HepG2 (cell line): ENCODE measurements at regions not wholly inside any gene's neighbourhood (a gene's known extent, or its start where the extent isn't known, plus 50 kb on each side); places are given as distances from the start of the nearest gene placed in this dataset.

Experiments used
- ATAC-seq: fragments of 200-7000 bp; cut with Tn5 transposase; 3 replicates; pipeline ENCODE4 v1.9.1; 2020; ENCODE audit warnings: mild to moderate bottlenecking, moderate library complexity
- BruUV-seq: library from RNA; stranded (reverse); fragments of 400-500 nt; replicated peaks from 2 replicates; lab custom pipeline; 2021; lab: Mats Ljungman, UMichigan
- CTCF ChIA-PET: fragments of 300-600 bp; formaldehyde crosslinking; extraction: SDS; loops from one replicate; lab custom pipeline; 2021; ENCODE audit warnings: low total read pairs, inconsistent platforms, low intra/inter-chr PET ratio; lab: Yijun Ruan, JAX
- POLR2A ChIA-PET: fragments of 350-600 bp; sonication (Branson Sonifier 250); formaldehyde crosslinking; loops from one replicate; lab custom pipeline; 2020; ENCODE audit warnings: antibody characterized with exemption, inconsistent platforms; lab: Yijun Ruan, JAX
- DNase-seq: peaks from one replicate; pipeline ENCODE4 v3.0.0-alpha.2; 2015; ENCODE audit warnings: low spot score
- FAIRE-seq: peaks from 3 replicates; lab custom pipeline; 2011; peaks lifted over from hg19 to GRCh38; lab: Jason Lieb, UNC
- H2AFZ ChIP-seq: one replicate; pipeline ENCODE4 v1.6.1; 2011; ENCODE audit warnings: low read length, inconsistent platforms
- H3K27ac ChIP-seq: fragments of 300-600 bp; 3 replicates; pipeline ENCODE4 v1.8.0; 2011; ENCODE audit warnings: mixed run types, mild to moderate bottlenecking, mixed read lengths, low read length, inconsistent platforms; ENCODE audit not compliant: insufficient read depth; ENCODE audit errors: extremely low read length
- H3K27me3 ChIP-seq, 2 experiments: fragments of 200-600 bp in 1 of 2; 2 replicates in 1 of 2; 3 replicates in 1 of 2; pipeline versions ENCODE4 v1.6.0 to v1.8.0; 2011; ENCODE audit warnings: low read length in 2 of 2, mild to moderate bottlenecking in 2 of 2, moderate library complexity in 2 of 2, inconsistent platforms in 1 of 2; ENCODE audit not compliant: insufficient read depth in 2 of 2, control insufficient read depth in 1 of 2
- H3K36me3 ChIP-seq, 2 experiments: fragments of 200-600 bp in 1 of 2; replicated peaks in 1 of 2; 2 replicates in 1 of 2; 3 replicates in 1 of 2; pipeline versions ENCODE4 v1.5.1 to v1.8.0; 2011; ENCODE audit warnings: low read length in 2 of 2, inconsistent platforms in 1 of 2; ENCODE audit not compliant: insufficient read depth in 2 of 2, control insufficient read depth in 1 of 2
- H3K4me1 ChIP-seq: 2 replicates; pipeline ENCODE4 v1.5.1; 2012; ENCODE audit warnings: low read length, inconsistent platforms; ENCODE audit not compliant: insufficient read depth
- H3K4me2 ChIP-seq: 2 replicates; pipeline ENCODE4 v1.6.0; 2011; ENCODE audit warnings: low read depth, low read length, inconsistent platforms
- H3K4me3 ChIP-seq, 3 experiments: fragments of 200-600 bp in 1 of 3; sonication (generic), shearing (Covaris generic) in 1 of 3; replicated peaks in 1 of 3; 2 replicates each; pipeline ENCODE4 v1.5.1; 2011 to 2016; ENCODE audit warnings: low read length in 3 of 3, inconsistent platforms in 2 of 3, low read depth in 2 of 3, mild to moderate bottlenecking in 2 of 3, control low read depth in 1 of 3, mixed read lengths in 1 of 3; ENCODE audit not compliant: insufficient read depth in 1 of 3
- H3K79me2 ChIP-seq: one replicate; pipeline ENCODE4 v1.6.1; 2011; ENCODE audit warnings: low read length, inconsistent platforms; ENCODE audit not compliant: insufficient read depth
- H3K9ac ChIP-seq: 2 replicates; pipeline ENCODE4 v1.6.0; 2011; ENCODE audit warnings: mild to moderate bottlenecking, low read depth, low read length, inconsistent platforms; ENCODE audit not compliant: insufficient read depth
- H3K9me3 ChIP-seq: 2 replicates; pipeline ENCODE4 v1.5.1; 2012; ENCODE audit warnings: mild to moderate bottlenecking, low read length
- H4K20me1 ChIP-seq: 2 replicates; pipeline ENCODE4 v1.6.0; 2011; ENCODE audit warnings: inconsistent platforms, mild to moderate bottlenecking, low read length, moderate library complexity; ENCODE audit not compliant: insufficient read depth
- HMGA1 ChIP-seq: sonication (generic); formaldehyde crosslinking; conservative IDR thresholded peaks from 2 replicates; pipeline ENCODE4 v1.4.0; 2020; ENCODE audit warnings: missing genetic modification reagents
- MIER2 ChIP-seq: IDR thresholded peaks from 2 replicates; pipeline ENCODE4 v1.6.1; 2016; ENCODE audit warnings: missing biosample characterization, missing genetic modification reagents
- NFIB ChIP-seq: sonication (generic); formaldehyde crosslinking; IDR thresholded peaks from 2 replicates; pipeline ENCODE4 v1.9.0; 2021; ENCODE audit warnings: missing genetic modification reagents, mild to moderate bottlenecking, borderline replicate concordance
- NR1H2 ChIP-seq: sonication (generic); formaldehyde crosslinking; IDR thresholded peaks from 2 replicates; pipeline ENCODE4 v1.8.1; 2022; ENCODE audit warnings: low read depth, missing genetic modification reagents, borderline replicate concordance
- POLR2AphosphoS5 ChIP-seq: IDR thresholded peaks from 2 replicates; pipeline ENCODE4 v1.6.1; 2012; ENCODE audit warnings: low read depth, low read length
- SNRNP70 ChIP-seq: fragments of 200-400 bp; formaldehyde crosslinking; IDR thresholded peaks from 2 replicates; pipeline ENCODE4 v1.6.1; 2017; ENCODE audit warnings: mild to moderate bottlenecking, low read depth, low read length, moderate library complexity
- XRCC5 ChIP-seq: fragments of 200-400 bp; formaldehyde crosslinking; optimal IDR thresholded peaks from 2 replicates; pipeline ENCODE3; 2017; ENCODE audit warnings: mild to moderate bottlenecking, low read length
- ZNF605 ChIP-seq: sonication (generic); formaldehyde crosslinking; IDR thresholded peaks from 2 replicates; pipeline ENCODE4 v1.8.0; 2022; ENCODE audit warnings: mild to moderate bottlenecking, missing genetic modification reagents
- ZNF709 ChIP-seq: sonication (generic); formaldehyde crosslinking; IDR thresholded peaks from 2 replicates; pipeline ENCODE4 v1.5.0; 2020; ENCODE audit warnings: mild to moderate bottlenecking, missing genetic modification reagents
- ZSCAN21 ChIP-seq: sonication (generic); formaldehyde crosslinking; IDR thresholded peaks from 2 replicates; pipeline ENCODE4 v1.8.0; 2022; ENCODE audit warnings: mild to moderate bottlenecking, missing genetic modification reagents, moderate library complexity, borderline replicate concordance
- WGBS: methylation state at CpG from one replicate; pipeline ENCODE4 v1.1.6; 2017; ENCODE audit warnings: low lambda C conversion rate; 5-methylcytosine and 5-hydroxymethylcytosine counted together
- in situ Hi-C: cut with HindIII; loops from 2 replicates; pipeline ENCODE4 v1.10.0; 2017; ENCODE audit warnings: low pct_unique_long_range_greater_than_20kb; ENCODE audit not compliant: extremely low pct_ligation_motif_present
- intact Hi-C: fragments of 100-400 bp; cut with micrococcal nuclease; formaldehyde crosslinking; loops from one replicate; pipeline ENCODE4 v1.10.0; 2022; ENCODE audit not compliant: unreplicated experiment
- TF ChIP-seq, protein P1 (sequence below): sonication (generic); formaldehyde crosslinking; IDR thresholded peaks from 2 replicates; pipeline ENCODE4 v1.4.0; 2020; ENCODE audit warnings: missing genetic modification reagents
- TF ChIP-seq, protein P2 (sequence below): sonication (generic); formaldehyde crosslinking; IDR thresholded peaks from 2 replicates; pipeline ENCODE4 v1.4.0; 2020; ENCODE audit warnings: missing genetic modification reagents, borderline replicate concordance
- TF ChIP-seq, protein P3 (sequence below): sonication (generic); formaldehyde crosslinking; IDR thresholded peaks from 2 replicates; pipeline ENCODE4 v1.8.0; 2022; ENCODE audit warnings: missing genetic modification reagents, mild to moderate bottlenecking, moderate library complexity, borderline replicate concordance
- TF ChIP-seq, protein P4 (sequence below): IDR thresholded peaks from 2 replicates; pipeline ENCODE4 v1.6.1; 2018; ENCODE audit warnings: missing genetic modification reagents
- TF ChIP-seq, protein P5 (sequence below): sonication (generic); formaldehyde crosslinking; IDR thresholded peaks from 2 replicates; pipeline ENCODE4 v1.4.0; 2020; ENCODE audit warnings: mild to moderate bottlenecking, missing genetic modification reagents

DNA sequence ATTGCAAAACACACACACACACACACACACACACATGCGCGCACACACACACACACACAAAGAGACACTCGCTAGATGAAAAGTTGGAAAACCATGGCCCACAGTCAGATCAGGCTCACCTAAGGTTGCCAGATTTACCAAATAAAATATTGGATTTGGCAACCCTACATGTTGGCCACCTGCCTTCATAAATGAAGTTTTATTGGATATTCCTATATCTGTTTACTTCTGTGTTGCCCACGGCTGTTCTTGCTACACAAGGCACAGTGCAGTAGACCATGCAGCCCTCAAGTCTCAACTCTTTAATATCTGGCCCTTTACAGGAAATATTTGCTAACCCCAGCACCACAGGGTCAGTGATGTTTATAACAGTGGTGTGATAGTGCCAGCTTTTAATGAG, 445.0 kb upstream of the PROK2 start:
- Histone ChIP-seq H2AFZ (no peak overlapping the region), H3K9ac (no peak overlapping the region), H3K4me1 (no peaks in the 10 kb centered on the region), H3K4me2 (no peak overlapping the region), H3K79me2 (no peaks in the 10 kb centered on the region), H3K36me3 (no peaks in the 10 kb centered on the region), H4K20me1 (no peaks in the 10 kb centered on the region), H3K9me3 (peaks cover 10% of the 10 kb centered on the region), H3K27ac (no peak overlapping the region), H3K4me3 (no peak overlapping the region), H3K27me3 (no peaks in the 10 kb centered on the region)
- DNase-seq (no peak), ATAC-seq (no peak), FAIRE-seq (no peak)
- in situ Hi-C loops (no loop called here), intact Hi-C loops (no loop called here)
- CTCF ChIA-PET = no interaction called here
- BruUV-seq = no TSS peak
- 73% methylated on average over 4 of the region's 4 CpGs for WGBS
- POLR2A ChIA-PET = no interaction called here
- TF ChIP-seq HMGA1 (no peak), ZNF709 (CRISPR knock-in tag) (no peak), NR1H2 (CRISPR knock-in tag) (no peak), SNRNP70 (no peak), POLR2AphosphoS5 (no peak), ZSCAN21 (CRISPR knock-in tag) (no peak), MIER2 (CRISPR knock-in tag) (no peak), XRCC5 (no peak), NFIB (CRISPR knock-in tag) (no peak), ZNF605 (no peak)
- TF ChIP-seq, protein P1, sequence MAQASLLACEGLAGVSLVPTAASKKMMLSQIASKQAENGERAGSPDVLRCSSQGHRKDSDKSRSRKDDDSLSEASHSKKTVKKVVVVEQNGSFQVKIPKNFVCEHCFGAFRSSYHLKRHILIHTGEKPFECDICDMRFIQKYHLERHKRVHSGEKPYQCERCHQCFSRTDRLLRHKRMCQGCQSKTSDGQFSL (CRISPR knock-in tag) = no peak
- TF ChIP-seq, protein P2, sequence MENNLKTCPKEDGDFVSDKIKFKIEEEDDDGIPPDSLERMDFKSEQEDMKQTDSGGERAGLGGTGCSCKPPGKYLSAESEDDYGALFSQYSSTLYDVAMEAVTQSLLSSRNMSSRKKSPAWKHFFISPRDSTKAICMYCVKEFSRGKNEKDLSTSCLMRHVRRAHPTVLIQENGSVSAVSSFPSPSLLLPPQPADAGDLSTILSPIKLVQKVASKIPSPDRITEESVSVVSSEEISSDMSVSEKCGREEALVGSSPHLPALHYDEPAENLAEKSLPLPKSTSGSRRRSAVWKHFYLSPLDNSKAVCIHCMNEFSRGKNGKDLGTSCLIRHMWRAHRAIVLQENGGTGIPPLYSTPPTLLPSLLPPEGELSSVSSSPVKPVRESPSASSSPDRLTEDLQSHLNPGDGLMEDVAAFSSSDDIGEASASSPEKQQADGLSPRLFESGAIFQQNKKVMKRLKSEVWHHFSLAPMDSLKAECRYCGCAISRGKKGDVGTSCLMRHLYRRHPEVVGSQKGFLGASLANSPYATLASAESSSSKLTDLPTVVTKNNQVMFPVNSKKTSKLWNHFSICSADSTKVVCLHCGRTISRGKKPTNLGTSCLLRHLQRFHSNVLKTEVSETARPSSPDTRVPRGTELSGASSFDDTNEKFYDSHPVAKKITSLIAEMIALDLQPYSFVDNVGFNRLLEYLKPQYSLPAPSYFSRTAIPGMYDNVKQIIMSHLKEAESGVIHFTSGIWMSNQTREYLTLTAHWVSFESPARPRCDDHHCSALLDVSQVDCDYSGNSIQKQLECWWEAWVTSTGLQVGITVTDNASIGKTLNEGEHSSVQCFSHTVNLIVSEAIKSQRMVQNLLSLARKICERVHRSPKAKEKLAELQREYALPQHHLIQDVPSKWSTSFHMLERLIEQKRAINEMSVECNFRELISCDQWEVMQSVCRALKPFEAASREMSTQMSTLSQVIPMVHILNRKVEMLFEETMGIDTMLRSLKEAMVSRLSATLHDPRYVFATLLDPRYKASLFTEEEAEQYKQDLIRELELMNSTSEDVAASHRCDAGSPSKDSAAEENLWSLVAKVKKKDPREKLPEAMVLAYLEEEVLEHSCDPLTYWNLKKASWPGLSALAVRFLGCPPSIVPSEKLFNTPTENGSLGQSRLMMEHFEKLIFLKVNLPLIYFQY = no peak
- TF ChIP-seq, protein P3, sequence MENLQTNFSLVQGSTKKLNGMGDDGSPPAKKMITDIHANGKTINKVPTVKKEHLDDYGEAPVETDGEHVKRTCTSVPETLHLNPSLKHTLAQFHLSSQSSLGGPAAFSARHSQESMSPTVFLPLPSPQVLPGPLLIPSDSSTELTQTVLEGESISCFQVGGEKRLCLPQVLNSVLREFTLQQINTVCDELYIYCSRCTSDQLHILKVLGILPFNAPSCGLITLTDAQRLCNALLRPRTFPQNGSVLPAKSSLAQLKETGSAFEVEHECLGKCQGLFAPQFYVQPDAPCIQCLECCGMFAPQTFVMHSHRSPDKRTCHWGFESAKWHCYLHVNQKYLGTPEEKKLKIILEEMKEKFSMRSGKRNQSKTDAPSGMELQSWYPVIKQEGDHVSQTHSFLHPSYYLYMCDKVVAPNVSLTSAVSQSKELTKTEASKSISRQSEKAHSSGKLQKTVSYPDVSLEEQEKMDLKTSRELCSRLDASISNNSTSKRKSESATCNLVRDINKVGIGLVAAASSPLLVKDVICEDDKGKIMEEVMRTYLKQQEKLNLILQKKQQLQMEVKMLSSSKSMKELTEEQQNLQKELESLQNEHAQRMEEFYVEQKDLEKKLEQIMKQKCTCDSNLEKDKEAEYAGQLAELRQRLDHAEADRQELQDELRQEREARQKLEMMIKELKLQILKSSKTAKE (CRISPR knock-in tag) = no peak
- TF ChIP-seq, protein P4, sequence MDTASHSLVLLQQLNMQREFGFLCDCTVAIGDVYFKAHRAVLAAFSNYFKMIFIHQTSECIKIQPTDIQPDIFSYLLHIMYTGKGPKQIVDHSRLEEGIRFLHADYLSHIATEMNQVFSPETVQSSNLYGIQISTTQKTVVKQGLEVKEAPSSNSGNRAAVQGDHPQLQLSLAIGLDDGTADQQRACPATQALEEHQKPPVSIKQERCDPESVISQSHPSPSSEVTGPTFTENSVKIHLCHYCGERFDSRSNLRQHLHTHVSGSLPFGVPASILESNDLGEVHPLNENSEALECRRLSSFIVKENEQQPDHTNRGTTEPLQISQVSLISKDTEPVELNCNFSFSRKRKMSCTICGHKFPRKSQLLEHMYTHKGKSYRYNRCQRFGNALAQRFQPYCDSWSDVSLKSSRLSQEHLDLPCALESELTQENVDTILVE (CRISPR knock-in tag) = no peak
- TF ChIP-seq, protein P5, sequence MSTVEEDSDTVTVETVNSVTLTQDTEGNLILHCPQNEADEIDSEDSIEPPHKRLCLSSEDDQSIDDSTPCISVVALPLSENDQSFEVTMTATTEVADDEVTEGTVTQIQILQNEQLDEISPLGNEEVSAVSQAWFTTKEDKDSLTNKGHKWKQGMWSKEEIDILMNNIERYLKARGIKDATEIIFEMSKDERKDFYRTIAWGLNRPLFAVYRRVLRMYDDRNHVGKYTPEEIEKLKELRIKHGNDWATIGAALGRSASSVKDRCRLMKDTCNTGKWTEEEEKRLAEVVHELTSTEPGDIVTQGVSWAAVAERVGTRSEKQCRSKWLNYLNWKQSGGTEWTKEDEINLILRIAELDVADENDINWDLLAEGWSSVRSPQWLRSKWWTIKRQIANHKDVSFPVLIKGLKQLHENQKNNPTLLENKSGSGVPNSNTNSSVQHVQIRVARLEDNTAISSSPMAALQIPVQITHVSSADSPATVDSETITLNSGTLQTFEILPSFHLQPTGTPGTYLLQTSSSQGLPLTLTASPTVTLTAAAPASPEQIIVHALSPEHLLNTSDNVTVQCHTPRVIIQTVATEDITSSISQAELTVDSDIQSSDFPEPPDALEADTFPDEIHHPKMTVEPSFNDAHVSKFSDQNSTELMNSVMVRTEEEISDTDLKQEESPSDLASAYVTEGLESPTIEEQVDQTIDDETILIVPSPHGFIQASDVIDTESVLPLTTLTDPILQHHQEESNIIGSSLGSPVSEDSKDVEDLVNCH (CRISPR knock-in tag) = no peak
